NB4 (cell line): ENCODE measurements at regions not wholly inside any gene's neighbourhood (a gene's known extent, or its start where the extent isn't known, plus 50 kb on each side); places are given as distances from the start of the nearest gene placed in this dataset.

Experiments used
- POLR2A ChIP-seq: IDR thresholded peaks from 2 replicates; pipeline ENCODE4 v1.6.1; 2011; ENCODE audit warnings: mild to moderate bottlenecking; ENCODE audit not compliant: insufficient read length; ENCODE audit errors: extremely low read depth
- TF ChIP-seq, protein P1 (sequence below): IDR thresholded peaks from one replicate; pipeline ENCODE4 v1.5.1; 2012; ENCODE audit warnings: low read depth, low read length
- TF ChIP-seq, protein P2 (sequence below): IDR thresholded peaks from 2 replicates; pipeline ENCODE4 v1.6.1; 2011; ENCODE audit warnings: low read depth, low read length

DNA sequence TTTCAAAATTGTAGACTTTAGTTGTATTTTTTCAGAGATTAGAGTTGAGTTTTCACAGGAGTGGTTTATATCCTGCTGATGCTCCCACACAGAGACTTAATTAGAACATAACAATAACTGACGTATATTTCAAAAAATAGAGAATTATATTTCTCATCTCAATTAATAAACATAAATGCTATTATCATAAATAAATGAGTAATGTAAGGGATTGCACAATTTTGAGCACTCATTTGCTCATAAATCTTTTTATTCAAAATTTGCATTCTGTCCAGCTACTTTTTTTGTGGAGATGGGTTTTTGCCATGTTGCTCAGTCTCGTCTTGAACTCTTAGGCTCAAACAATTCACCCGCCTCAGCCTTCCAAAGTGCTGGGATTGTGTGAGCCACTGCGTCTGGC, 515.7 kb upstream of the RORB start:
- TF ChIP-seq, protein P1, sequence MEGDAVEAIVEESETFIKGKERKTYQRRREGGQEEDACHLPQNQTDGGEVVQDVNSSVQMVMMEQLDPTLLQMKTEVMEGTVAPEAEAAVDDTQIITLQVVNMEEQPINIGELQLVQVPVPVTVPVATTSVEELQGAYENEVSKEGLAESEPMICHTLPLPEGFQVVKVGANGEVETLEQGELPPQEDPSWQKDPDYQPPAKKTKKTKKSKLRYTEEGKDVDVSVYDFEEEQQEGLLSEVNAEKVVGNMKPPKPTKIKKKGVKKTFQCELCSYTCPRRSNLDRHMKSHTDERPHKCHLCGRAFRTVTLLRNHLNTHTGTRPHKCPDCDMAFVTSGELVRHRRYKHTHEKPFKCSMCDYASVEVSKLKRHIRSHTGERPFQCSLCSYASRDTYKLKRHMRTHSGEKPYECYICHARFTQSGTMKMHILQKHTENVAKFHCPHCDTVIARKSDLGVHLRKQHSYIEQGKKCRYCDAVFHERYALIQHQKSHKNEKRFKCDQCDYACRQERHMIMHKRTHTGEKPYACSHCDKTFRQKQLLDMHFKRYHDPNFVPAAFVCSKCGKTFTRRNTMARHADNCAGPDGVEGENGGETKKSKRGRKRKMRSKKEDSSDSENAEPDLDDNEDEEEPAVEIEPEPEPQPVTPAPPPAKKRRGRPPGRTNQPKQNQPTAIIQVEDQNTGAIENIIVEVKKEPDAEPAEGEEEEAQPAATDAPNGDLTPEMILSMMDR, result no peak
- no peak for TF ChIP-seq POLR2A
- TF ChIP-seq, protein P2, sequence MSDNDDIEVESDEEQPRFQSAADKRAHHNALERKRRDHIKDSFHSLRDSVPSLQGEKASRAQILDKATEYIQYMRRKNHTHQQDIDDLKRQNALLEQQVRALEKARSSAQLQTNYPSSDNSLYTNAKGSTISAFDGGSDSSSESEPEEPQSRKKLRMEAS, result no peak
